HG02884 (cell line): ENCODE measurements at regions not wholly inside any gene's neighbourhood (a gene's known extent, or its start where the extent isn't known, plus 50 kb on each side); places are given as distances from the start of the nearest gene placed in this dataset.

Experiments
- ATAC-seq: cut with Tn5 transposase; IDR thresholded peaks from one replicate; pipeline ENCODE4 v1.9.1; 2021; ENCODE audit warnings: mild to moderate bottlenecking, moderate library complexity; ENCODE audit not compliant: unreplicated experiment

DNA sequence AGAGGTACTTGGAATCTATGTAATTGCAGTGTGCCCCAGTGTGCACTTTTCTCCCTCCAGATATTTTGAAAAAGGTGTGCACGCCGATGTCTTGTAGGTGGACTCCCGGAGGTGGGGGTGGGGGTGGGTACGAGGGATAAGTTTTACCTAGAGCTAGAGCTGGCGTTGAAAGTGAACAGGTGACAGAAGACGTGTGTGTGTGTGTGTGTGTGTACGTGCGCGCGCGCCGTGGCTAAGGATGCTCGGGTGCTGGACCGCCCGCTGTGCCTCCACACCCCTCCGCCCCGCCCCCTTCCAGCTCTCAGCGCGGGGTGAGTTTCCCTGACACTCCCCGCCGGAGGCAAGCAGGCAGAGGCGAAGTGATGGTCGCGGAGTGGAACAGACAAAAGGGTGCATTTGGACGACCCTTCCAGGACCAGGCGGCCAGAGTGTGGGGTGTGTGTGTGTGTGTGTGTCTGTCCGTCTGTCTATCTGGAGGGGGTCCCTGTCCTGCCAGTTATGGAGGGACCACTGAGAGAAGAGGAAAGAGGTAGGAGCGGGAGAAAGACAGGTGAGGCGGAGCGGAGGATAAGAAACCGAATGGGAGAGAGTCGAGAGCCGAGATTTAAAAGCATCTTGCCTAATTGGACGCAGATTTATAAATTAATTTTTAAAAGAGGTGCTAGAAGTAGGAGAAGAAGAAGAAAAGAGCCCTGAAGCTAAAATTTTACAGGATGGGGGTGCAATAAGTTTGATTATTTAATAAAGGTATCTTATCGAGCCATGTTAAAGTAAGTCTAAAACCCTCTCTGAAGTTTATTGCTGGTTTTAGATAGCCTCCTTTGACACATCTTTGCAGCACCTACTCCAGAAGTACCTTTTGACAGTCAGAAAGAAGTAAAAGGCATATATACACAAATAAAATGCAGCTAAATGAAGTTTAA is 335.8 kb upstream of the THRB start:
- ATAC-seq, result no peak

DNA sequence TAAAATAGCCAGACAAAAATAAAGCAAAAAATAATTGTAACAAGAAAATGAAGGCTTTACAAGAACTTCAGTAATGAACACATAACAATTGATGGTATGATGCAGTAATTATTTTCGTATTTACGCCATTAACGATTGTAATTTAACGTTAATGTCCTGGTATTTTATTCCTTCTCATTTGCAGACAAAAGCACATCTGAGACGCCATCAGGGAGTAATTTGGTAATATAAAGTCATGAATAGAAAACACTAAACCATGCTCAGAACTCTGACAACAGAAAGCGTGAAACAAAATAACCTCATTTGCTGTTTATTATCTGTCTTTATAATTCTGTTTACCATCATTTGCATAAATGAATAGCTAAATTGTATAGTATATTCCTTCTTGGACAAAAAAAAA is 336.6 kb upstream of the THRB start:
- no peak for ATAC-seq

DNA sequence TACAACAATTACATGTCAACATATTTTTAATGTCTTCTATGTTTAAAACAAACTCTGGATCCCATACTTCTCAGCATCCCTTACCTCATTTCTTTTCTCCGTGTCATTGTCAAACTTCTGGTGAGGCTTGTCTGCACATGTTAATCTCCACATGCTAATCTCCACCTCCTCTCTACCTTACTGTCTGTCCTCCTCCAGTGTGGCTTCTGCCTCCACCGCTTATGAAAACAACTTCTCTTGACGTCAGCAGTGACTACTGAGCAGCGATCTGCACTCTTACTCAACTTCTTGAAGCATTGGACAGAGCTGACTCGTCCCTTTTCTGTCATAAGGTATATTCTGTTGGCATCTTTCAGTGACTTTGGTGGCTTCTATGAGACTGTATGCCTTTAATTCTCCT is 338.2 kb upstream of the THRB start:
- no peak for ATAC-seq

DNA sequence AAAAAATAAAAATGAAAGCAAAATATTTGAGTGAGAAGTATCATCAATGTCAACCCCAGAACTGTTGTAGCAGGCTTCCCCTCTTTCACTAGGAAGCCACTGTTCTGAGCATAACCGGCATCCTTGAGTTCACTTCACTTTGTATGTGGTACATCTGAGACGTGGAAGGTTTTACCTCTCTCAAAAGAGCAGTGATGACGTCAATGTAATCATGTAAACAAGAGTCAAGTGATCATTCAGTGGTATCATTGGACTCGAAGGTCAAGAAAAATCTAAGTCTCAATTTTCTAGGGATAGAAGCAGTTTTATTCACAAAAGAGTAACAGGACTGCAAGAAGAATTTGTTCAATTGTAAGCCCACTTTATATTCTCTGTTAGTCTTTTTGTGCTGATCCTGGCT is 339.8 kb upstream of the THRB start:
- ATAC-seq, result no peak

DNA sequence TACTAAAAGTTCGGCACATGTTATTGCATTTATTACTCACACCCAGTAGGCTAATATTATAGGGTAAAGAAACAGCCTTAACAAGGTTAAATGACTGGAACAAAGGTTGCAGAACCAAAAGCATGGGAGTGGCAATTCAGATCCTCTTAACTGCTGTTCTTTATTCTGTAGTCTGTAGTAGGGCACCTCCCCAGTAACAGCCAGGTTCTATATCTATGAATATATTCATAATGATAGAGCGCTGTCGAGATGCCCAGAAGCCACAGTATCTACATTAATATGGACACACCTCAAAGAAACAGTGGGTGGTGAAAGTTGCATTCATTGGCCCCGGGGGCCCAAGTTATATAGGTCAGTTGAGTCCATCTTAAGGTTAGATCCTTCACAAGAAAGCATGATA is 340.9 kb upstream of the THRB start:
- ATAC-seq, result no peak

DNA sequence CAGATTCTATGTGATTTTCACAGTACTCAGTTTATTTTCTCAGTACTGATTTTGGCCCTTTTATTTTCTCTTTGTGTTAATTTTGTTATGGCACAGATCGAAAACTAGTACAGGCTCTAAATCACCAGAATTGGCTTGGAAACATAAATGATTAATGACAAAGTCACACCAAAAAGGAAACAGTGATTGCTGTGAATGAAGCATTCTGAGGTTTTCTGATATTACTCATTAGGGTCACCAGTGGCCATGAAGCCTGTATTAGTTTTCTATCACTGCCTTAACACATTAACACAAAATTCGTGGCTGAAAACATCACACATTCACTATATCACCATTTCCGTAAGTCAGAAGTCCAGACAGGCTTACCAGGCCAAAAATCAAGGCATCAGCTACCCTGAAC is 343.0 kb upstream of the THRB start:
- no peak for ATAC-seq

DNA sequence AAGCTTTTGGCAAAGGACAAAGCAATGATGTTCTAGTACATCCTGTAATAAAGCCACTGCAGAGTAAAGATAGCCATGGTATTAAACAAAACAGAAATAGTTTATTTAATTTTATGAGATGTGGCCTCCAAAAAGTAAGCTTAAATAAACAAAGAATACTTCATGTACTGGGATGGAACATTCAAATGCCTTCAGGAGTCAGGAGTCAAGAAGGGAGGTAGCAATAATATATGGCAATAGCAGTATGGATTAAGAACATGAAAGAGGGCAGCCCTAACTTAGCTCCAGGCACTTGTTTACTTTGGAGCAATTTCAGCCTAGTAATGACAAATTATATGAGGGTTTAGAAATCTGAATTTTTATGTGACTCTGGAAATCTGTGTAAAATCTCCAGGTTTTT is 343.9 kb upstream of the THRB start:
- no peak for ATAC-seq

DNA sequence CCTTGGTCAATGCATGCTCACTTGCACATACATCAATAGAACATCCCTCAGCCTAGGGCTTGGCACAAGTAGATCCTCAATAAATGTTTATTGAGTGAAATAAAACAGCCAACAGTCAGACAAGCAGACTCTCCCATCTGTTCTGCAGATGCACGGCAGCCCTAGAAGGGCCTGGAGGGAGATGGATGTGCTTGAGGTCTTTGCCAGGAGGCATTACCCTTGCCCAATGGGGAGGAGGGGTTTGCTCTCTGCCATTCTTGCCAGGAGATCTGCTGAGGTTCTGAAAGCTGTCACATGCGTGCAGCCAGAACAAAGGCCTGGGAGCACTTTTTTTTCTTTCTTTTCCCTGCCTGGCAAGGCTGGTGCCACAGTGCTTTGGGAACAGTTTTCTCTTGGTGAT is 349.3 kb upstream of the THRB start:
- no peak for ATAC-seq

DNA sequence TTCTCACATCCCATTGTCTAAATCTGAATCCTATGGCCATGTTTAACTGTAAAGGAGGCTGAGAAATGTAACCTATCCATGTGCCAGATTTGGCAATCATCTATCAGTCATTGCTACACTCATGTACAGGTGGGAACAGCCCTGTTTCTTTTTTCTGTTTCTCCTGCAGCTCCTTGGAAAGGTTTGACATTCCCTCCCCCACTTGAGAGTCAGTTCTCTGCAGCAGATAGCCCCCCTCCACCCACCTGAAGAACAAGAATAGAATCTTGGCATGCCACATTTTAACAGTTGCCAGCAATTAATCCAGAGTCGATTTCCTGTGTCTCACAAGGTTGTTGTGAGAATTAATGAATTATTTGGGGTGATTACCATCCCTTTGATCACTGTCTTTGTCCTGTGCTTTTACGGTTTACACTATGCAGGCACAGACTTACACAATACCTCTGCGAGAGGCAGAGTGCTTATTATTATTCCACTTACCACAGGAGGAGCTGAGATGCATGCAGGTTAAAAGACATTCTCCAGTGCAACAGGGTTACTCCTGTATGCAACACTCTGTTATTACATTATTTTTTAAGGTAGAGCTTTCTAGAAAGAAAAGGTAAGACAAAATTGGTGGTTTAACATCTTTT is 351.0 kb upstream of the THRB start:
- no peak for ATAC-seq

DNA sequence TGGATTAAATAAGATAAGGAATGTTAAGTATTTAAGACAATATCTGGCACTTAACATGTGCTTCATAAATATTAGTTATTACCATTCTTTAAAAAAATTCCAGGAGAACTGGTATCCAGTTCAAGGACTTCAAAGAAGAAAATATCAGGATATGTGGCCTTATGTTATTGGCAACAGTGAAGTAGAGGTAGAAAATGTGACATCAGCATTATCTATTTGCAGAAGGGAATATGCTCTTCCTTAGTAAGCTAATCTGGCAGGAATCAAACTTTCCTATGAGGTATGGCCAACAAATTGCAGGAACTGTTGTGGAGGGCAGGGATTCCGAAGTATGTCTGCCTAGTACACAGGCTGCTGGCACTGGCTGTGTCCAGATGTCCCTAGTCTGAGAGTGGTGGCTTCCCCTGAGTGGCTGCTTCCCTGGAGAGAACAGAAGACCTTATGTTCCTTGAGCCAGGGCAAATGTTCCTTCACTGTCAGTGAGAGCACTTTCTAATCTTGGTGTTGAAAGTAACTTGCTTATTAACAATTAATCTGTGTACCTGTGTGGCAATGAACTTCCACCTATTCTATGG is 351.7 kb upstream of the THRB start:
- no peak for ATAC-seq

DNA sequence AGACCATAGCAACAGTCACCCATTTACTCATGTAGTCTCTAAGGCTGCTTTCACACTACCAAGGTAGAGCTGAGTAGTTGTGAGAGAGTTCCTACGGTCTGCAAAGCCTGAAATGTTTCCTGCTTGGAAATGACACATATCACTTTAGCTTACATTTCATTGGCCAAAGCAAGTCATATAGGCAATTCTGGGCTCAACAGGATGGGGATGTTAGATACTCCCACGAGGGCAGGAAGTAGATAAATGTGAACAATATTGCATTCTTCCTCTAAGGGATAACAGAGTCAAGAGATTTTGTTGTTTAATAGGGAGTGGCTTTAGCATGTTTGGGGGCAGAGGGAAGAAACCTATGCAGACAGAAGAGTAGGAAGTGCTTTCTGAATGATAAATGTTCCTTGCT is 355.6 kb upstream of the THRB start:
- no peak for ATAC-seq

DNA sequence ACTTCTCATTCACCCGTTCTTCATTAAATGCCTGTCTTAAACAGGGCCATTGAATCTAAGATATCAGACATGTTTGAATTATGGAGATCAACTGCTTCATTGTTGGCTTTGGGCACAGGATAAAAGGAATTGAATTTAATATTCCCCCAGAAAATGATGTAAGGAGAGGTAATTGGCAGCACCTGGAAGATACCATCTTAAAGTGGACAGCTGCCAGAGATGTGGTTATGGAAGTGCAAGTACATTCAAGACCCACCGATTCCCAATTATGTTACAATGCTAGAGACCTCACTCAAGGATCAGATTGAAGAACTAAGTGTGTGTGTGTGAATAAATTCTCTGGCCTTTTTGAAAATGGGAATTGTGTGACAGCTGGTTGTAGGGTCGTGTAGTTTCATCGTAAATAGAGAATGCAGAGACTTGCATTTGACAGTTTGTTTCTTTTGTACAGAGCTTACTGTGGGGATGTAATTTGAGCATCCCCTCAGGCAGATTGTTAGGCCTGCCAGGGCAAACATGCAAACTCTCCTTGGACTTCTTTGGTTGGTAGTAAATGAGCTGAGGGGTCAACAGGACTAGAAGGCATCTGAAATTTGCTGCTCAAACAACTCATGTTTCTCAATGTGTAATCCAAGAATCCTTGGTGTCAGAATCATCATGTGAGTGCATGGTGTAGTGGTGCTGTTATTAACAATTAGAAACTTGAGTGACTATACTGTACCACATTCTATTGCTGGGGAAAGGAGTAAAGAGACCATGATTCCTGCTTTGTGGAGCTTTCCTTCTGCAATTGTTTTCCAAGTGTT is 359.2 kb upstream of the THRB start:
- ATAC-seq, result no peak

DNA sequence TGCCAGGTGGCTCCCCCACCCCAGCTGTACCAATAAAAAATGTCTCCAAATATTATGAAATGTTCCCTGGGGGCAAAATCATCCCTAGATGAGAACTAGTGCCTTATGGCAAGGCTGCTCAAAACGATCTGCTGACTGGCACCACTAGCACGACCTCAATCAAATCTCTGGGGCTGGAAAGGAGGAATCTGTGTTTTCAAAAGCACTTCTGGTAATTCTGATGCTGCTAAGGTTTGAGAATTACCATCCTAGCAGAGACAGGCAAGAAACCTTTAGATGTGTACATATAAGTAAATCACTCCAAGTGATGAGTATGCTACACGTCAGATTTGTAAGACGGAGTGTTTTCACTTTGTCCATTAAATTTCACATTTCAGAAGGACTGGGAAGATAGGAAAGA is 360.1 kb upstream of the THRB start:
- no peak for ATAC-seq

DNA sequence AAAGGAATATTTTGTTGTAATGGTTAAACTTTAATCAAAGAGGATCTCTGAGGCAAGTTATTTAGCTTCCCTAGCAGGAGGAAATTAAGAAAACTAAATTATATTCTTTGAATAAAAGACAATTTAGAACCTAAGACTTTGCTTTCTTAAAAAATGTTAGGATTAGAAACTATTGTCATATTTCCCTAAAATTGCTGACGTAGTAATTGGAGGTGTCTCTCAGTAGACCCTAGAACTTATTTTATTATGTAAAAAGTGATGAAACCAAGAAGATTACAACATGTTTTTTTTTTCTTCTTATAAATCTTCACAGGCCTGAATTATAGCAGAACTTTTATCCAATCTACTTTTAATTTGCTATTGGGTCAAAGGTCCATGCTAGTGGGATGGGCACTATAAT is 363.3 kb upstream of the THRB start:
- no peak for ATAC-seq

DNA sequence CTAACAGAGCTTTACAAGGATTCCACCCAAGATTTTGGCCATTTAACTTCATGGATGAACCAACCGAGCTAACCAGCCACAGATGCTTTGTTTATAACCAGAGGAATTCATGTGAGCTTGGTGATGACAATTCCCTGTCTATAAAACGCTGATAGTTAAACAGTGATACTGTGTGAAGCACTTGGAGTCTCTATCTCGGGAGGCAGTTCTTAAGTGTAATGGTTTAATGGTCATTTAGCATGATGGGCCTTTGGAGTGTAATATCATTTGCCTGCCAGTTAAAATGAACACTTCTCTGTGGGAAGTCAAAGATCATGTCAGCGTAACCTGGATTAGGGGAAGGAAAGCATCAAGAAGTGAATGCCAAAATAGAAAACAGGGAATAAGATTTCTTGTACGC is 368.6 kb upstream of the THRB start:
- no peak for ATAC-seq

DNA sequence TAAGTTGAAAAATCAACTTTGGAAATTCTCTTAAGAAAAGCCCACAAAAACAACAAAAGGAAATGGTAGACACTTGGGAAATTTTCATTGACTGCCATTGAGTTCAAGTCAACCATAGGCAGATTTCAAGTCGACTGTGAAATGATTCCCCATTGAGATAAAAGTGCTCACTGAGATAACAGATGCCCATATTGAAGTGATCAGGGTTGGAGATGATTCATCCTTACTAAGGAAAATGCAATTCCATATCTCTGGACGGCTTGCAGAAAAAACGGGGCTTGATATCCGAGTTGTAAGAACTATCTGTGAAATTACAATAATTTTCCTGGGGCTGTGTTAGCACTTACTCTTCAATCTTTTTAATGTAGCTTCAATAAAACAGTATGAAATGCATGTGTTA is 373.1 kb upstream of the THRB start:
- no peak for ATAC-seq

DNA sequence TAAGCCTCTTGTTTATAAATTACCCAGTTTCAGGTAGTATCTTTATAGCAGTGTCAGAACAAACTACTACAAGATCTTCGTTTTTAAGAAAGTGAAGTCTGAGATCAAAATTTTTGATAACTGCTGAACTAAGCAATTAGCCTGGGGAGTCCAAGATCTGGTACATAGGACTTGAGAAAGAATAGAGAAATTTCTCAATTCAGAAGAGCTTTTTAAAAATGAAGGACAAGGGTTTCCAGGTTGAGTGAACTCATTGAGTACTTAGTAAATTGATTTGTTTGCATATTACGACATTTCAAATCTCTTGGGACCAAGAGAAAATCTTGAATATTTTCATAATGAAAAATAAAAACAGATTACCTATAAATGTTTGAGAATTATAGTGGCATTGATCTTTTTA is 386.6 kb upstream of the THRB start:
- ATAC-seq, result no peak

DNA sequence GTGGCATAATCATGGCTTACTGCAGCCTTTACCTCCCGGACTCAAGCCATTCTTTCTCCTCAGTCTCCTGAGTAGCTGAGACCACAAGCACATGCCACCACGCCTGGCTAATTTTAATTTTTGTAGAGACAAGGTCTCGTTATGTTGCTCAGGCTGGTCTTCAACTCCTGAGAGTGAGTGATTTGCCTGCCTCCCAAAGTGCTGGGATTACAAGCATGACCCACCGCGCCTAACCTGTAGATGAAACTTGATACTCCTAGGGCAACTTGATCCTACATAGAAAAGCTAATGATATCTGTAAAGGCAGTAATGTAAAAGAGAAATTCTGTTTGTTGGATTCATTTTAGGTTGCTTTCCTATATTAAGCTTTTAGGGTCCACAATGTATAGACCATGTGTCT is 391.9 kb upstream of the THRB start:
- no peak for ATAC-seq

DNA sequence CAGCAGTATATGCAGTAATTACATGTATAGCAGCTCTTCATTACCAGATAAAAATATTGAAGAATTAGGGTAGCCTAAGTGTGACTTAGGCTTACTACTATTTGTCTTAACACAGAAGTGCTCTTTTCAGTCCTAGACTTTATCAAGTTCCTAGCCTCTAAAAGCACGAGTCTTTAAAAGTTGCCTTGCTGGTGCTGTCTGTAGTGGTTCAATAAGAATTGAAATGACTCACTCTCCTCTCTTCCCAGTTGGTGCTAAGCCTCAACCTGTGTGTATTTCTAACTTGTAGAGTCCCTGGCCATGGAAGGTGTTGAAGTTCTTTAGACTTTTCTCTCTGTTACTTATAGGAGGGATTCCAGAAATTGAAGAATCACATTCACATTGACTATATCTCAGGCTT is 395.4 kb upstream of the THRB start:
- no peak for ATAC-seq

DNA sequence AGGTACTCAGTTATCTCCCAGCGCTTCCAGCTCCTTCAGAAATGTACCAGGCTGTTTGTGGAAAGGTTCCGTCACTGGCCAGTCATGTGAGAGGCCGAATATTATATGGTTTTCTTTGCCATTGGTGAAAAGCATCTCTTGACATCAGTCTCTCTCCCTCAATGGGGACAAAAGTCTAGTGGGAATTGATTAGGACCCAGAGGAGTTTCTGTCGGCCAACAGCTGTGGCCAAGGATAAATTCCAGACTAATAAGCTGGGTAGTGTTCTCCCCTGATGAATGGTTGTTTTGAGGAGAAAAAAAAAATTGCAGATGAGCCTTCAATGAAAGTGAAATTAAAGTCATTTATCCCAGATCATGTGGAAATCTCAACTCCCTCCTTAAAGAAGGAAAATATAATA is 404.7 kb upstream of the THRB start:
- no peak for ATAC-seq

DNA sequence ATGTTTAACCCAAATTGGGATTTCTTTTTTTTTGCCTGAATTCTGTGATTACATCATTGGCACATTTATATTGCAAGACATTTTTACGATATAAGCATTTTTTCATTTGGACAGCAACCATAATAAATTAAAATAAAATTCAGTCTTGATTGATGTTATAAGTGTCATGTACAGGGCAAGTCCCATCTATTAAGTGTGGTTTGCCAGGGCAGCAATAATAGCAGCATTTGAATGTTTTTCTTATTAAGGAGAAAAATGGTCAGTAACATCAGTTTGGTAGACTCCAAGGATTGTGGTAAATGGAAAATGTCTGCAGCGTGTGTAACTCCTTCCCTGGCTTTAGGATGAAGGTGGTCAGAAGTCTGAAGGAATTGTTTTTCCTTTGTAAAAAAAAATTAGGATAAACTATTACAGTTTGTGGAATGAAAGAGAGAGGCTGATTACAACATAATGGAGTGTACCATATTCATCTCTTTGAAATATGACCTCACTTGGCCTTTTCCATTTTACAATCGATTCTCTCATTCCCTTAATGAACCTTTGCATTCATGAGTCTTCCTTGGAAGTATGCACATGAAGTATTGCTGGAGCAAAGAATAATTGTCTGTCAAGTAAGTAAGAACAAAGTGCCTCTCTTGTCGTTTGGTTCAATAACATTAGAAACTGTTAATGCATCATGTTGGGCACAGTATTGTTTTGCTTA is 405.4 kb upstream of the THRB start:
- ATAC-seq, result no peak
